Thoracic aorta (tissue), 2 donors: ENCODE measurements at regions not wholly inside any gene's neighbourhood (a gene's known extent, or its start where the extent isn't known, plus 50 kb on each side); places are given as distances from the start of the nearest gene placed in this dataset.

Source experiments
- ATAC-seq: fragments of 150-250 bp; one replicate; pipeline ENCODE4 v1.8.0; 2017; ENCODE audit warnings: low read depth; ENCODE audit not compliant: insufficient number of reproducible peaks, low FRiP score
- DNase-seq: peaks from one replicate; pipeline ENCODE4 v3.0.0-alpha.2; 2020; ENCODE audit warnings: low spot score
- H3K27ac ChIP-seq, 2 donors: fragments of 200-600 bp; sonication (generic); 1 replicate in 1 of 2; 2 replicates in 1 of 2; pipeline ENCODE4 v1.5.1; 2016; ENCODE audit warnings: mild to moderate bottlenecking in 2 of 2, moderate library complexity in 2 of 2
- H3K27me3 ChIP-seq: fragments of 200-600 bp; sonication (generic); replicated peaks from 2 replicates; pipeline ENCODE4 v1.6.0; 2016; ENCODE audit warnings: mild to moderate bottlenecking; ENCODE audit not compliant: insufficient read depth
- H3K36me3 ChIP-seq: fragments of 200-600 bp; sonication (generic); one replicate; pipeline ENCODE4 v1.5.1; 2016
- H3K4me1 ChIP-seq, 2 donors: fragments of 200-600 bp; sonication (generic); 1 replicate in 1 of 2; 2 replicates in 1 of 2; pipeline versions ENCODE4 v1.5.1 to v1.6.0; 2016; ENCODE audit warnings: low read depth in 2 of 2, mild to moderate bottlenecking in 1 of 2; ENCODE audit not compliant: control insufficient read depth in 1 of 2
- H3K4me3 ChIP-seq: fragments of 200-600 bp; sonication (generic); 2 replicates; pipeline ENCODE4 v1.5.1; 2016; ENCODE audit warnings: mild to moderate bottlenecking
- H3K9me3 ChIP-seq: fragments of 200-600 bp; sonication (generic); 2 replicates; pipeline ENCODE4 v1.5.1; 2016
- TF ChIP-seq, protein P1 (sequence below): fragments of 200-600 bp; sonication (generic); IDR thresholded peaks from one replicate; pipeline ENCODE4 v1.5.1; 2019; ENCODE audit warnings: antibody characterized with exemption

DNA sequence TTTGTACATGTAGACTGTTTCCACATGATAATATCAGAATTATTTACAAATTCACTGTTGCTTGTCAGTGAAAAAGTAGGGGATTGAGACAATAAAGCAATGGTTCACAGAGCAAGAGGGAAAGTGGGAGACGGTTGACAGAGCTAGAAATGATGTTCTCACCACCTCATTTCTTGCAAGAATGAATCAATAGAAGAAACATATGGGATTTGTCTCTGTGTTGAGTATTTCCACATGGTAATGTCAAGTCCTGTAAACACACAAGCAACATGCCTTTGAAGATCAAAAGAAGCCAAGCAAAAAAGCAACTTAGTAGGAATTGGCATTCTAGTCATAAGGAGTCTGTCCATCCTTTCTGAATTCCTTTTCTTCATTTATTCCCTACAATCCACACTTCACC, 1806.6 kb upstream of the AGA start:
- no peaks in the 10 kb centered on the region for H3K36me3 ChIP-seq
- TF ChIP-seq, protein P1, sequence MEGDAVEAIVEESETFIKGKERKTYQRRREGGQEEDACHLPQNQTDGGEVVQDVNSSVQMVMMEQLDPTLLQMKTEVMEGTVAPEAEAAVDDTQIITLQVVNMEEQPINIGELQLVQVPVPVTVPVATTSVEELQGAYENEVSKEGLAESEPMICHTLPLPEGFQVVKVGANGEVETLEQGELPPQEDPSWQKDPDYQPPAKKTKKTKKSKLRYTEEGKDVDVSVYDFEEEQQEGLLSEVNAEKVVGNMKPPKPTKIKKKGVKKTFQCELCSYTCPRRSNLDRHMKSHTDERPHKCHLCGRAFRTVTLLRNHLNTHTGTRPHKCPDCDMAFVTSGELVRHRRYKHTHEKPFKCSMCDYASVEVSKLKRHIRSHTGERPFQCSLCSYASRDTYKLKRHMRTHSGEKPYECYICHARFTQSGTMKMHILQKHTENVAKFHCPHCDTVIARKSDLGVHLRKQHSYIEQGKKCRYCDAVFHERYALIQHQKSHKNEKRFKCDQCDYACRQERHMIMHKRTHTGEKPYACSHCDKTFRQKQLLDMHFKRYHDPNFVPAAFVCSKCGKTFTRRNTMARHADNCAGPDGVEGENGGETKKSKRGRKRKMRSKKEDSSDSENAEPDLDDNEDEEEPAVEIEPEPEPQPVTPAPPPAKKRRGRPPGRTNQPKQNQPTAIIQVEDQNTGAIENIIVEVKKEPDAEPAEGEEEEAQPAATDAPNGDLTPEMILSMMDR, result no peak
- H3K4me1 ChIP-seq, result no peaks in the 10 kb centered on the region
- no peak overlapping the region for H3K27ac ChIP-seq
- ATAC-seq (no peak), DNase-seq (no peak)
- H3K27me3 ChIP-seq, result no peaks in the 10 kb centered on the region
- H3K9me3 ChIP-seq, result no peaks in the 10 kb centered on the region
- no peak overlapping the region for H3K4me3 ChIP-seq

DNA sequence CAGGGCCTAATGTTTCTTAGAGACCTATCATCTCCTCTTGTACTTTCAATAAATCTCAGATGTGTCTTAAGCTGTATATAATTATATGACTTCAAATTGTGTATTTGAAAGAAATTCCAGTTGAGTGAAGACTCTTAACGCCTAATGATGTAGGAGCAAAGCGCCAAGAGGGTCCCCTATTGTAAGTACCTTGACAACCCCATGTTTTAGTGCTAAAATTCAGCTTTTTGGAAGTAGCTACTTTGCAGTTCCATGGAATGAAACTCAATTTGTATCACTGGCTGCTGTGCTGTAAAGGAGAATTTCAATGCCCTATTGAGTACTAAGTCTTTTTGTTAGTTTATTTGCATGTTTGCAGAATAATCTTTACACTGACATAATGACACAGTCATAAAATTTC, 1826.6 kb upstream of the AGA start:
- Histone ChIP-seq H3K27me3 (no peaks in the 10 kb centered on the region), H3K4me3 (no peak overlapping the region), H3K4me1 (no peaks in the 10 kb centered on the region), H3K9me3 (peaks cover 4% of the 10 kb centered on the region), H3K27ac (no peak overlapping the region), H3K36me3 (no peaks in the 10 kb centered on the region)
- ATAC-seq (no peak), DNase-seq (no peak)
- TF ChIP-seq, protein P1, result no peak

DNA sequence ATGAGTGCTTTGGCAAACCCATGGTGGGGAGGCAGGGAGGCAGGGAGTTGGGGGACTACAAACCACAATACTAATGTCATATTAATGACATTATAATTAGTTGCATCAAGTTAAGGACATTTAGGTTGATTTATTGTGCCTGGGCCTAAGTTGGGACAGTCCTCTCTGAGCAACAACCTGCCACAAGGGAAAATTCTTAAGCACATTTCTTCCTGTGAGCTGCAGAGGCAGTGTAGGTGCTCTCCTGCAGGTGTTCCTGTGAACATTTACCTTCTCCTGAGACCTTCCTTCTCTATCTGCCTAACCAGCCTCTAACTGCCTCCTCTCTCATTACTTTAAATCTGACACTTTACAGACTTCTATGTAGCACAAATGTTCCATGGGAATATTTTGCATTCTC, 1830.0 kb upstream of the AGA start:
- no peak overlapping the region for H3K4me3 ChIP-seq
- ATAC-seq (no peak), DNase-seq (no peak)
- H3K4me1 ChIP-seq, result no peaks in the 10 kb centered on the region
- TF ChIP-seq, protein P1, result no peak
- H3K27me3 ChIP-seq, result no peaks in the 10 kb centered on the region
- no peak overlapping the region for H3K27ac ChIP-seq
- H3K9me3 ChIP-seq, result no peaks in the 10 kb centered on the region
- H3K36me3 ChIP-seq, result no peaks in the 10 kb centered on the region

DNA sequence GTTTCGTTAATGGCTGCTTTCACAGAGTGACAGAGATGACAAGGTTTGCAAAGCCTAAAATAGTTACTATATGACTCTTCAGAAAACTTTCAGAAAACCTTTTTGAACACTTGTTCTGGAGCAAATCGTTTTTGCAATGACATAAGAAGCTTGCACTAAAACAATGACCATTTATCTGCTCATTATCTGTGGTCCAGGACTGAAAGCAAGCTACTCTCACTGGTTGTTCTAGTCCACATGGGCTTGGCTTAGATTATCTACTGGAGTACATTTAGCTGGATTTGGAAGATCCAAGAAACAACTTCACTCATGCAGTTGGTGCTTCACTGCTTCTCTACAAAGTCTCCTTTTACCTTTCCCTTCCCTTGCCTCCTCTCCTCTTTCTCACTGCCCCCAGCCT, 1836.4 kb upstream of the AGA start:
- H3K27me3 ChIP-seq, result no peaks in the 10 kb centered on the region
- ATAC-seq (no peak), DNase-seq (no peak)
- H3K4me3 ChIP-seq, result no peak overlapping the region
- H3K4me1 ChIP-seq, result no peaks in the 10 kb centered on the region
- no peak overlapping the region for H3K27ac ChIP-seq
- TF ChIP-seq, protein P1, result no peak
- H3K9me3 ChIP-seq, result no peaks in the 10 kb centered on the region
- no peaks in the 10 kb centered on the region for H3K36me3 ChIP-seq

DNA sequence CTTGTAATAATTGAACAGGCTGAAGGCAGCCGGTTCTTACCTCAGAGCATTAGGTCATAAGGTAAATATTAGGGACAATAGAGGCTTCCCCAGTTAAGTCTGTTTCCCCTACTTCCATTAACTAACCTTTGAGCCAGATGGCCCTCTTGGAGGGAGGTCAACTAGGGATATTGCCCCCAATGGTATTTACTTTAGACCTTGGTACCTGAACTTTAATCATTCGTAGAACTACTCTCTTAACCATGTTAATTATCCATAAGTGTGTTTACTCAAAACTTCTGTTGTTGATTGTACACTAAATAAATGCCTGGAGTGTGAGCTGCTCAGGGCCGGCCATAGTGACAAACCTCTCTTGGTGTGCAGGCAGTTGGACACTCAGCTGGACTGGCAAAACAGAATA, 1843.5 kb upstream of the AGA start:
- ATAC-seq (no peak), DNase-seq (no peak)
- H3K27me3 ChIP-seq, result no peaks in the 10 kb centered on the region
- TF ChIP-seq, protein P1, result no peak
- H3K4me1 ChIP-seq, result no peaks in the 10 kb centered on the region
- no peak overlapping the region for H3K4me3 ChIP-seq
- H3K36me3 ChIP-seq, result no peaks in the 10 kb centered on the region
- H3K9me3 ChIP-seq, result no peaks in the 10 kb centered on the region
- H3K27ac ChIP-seq, result no peak overlapping the region
